HTR-8/SVneo (cell line): ENCODE measurements at regions not wholly inside any gene's neighbourhood (a gene's known extent, or its start where the extent isn't known, plus 50 kb on each side); places are given as distances from the start of the nearest gene placed in this dataset.
"Not testable (repeated sequence)": the region's sequence is repeated elsewhere in the genome, so short reads cannot be mapped to it uniquely, and the experiment has no call there.

Experiments
- DNase-seq: peaks from one replicate; pipeline ENCODE4 v3.0.0; 2011; ENCODE audit warnings: low spot score, mixed read lengths; ENCODE audit not compliant: insufficient read length
- FAIRE-seq: peaks from 2 replicates; lab custom pipeline; 2011; peaks lifted over from hg19 to GRCh38; lab: Jason Lieb, UNC

- no peak for FAIRE-seq
- no peak for DNase-seq
Observed at GRCh38 chr15:63434576-63435186, 53.0 kb upstream of the CA12 start.

DNA sequence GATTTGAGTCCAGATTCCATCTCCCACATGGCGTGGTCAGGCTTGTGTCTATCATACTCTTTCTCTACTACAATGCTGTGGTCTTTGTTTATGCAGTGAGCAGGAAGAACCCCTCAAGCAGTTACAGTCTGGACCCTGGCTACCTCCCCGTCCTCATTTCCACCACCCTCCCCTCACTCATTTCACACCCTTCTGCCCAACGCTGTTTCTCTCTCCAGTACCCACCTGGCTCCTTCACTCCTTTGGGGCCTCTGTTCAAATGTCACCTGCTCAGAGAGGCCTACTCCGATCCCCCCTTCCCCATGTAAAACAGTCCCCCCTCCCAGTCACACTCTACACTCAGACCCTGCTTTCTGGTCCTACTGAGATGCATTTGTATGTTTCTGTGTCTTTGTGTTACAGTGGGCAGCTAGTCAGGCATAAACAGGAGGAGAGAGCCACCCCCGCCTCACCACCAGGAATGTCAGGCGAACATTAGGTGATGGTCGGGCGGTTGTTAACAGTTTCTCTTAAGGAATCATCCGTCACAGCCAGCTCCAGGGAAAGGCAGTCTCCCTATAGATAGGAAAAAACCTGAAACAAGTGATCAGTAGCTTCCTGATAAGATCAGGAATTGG, 53.7 kb upstream of the CA12 start:
- DNase-seq: no peak
- FAIRE-seq: no peak

GRCh38 chr15:63436341-63436740, 54.7 kb upstream of the CA12 start:
- DNase-seq: no peak
- FAIRE-seq: no peak

- FAIRE-seq (no peak), DNase-seq (peak; percentile 53)
Observed at GRCh38 chr15:63436872-63437375, 55.3 kb upstream of the CA12 start.

DNA sequence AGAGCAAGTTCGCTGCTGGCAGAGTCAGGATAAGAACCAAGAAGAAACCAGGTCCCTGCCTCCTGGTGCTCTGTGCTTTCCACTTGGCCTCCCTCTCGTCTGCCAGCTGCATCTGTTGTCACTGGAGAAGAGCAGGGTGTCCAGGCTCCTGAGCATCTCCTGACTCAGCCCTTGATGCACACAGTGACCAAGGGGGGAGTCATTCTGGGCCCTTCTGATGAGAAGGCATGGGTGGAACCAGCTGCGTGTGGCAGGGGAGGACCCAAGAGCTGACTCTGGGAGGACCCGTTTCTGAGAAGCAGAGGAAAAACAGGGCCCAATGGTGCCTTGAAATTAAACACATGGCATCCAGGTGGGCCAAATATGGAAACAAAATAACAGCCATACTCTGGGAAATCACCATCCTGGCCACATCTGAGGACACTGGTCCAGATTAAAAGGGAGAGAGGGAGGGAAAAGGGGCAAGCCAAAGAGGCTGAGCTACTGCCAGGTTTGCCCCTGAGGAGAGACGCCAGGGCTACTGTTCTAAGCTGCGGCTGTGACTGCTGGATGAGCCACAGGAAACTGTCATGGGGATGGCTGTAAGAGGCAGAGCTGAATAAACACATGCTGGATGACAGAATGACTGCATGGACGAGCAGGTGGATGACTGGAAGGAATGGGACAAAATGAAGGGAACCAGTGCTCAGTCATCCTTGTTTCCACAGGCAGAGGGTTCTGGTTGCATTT, 58.1 kb upstream of the CA12 start:
- FAIRE-seq: no peak
- no peak for DNase-seq

DNA sequence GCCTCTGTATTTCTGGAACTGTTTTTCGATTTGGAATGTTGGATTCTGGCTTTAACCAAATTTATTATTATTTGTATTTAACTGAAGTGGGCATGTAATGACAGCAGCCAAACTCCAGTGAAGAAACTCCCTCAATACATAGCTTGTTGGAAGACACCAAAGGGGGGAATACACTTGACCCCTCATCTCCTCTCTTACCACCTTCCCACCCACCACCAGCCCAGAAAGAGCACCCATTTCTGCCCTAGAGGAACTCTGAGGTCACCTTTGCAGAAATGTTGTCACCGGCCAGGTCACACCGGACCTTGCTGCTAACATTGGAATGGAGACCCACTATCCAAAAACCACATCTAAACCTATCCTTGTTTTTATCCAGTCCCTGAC, 58.6 kb upstream of the CA12 start:
- FAIRE-seq: no peak

DNA sequence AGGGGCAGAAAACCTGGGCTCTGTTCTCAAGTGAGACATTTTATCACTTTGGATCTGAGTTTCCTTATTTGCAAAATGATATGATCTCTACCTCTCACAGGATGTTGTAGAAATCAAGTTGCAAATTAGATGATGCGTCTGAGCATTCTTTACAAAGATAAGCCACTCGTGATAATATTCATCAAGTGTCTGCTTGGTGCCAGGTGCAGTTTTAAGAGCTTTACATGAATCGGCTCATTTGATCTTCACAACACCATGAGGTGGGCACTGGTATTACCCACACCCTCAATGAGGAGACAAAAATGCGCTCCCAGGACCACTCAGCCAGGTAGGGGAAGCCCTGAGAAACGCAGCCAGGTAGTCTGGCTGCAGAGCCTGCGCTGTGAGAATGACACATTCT, 59.1 kb upstream of the CA12 start:
- DNase-seq (no peak), FAIRE-seq (no peak)

More for the DNA sequence above, 58.6 kb upstream of the CA12 start:
- no peak for DNase-seq

DNA sequence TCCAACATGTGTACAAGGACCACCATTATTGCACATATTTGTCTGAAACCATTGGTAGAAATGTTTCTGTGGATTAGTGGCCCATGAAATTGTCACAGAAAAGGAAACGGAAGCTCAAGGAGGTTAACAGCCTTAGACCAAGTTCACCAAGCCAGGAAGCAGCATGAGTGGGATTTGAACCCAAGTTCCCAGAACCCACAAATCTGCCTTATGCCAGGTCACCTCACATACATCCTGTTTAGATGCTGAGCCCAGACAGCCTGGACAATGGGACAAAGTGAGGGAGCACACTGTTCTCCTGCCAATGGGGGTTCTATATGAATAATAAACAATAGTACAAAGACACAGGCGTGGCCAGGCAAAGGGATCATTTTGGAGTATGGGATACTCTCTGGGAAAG, 59.6 kb upstream of the CA12 start:
- DNase-seq (no peak), FAIRE-seq (no peak)

DNA sequence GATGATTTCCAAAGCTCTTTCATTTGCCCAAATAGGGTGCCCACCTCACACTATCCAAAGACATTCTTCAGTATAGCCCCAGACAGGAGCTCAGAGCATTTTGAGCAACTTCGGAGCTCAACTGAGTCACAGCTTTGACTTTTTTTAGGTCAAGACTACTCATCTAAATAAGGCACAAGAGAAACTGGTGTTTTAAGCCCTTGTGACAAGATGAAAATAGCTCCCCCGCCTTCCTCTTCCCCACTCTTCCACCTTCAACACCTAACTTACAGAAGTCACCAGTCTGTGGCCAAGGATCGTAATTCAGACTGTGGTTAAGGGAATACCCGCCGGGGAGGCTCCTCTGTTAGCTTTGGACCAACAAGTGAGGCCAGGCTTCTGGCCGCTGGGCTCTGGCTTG, 60.4 kb upstream of the CA12 start:
- FAIRE-seq (no peak), DNase-seq (no peak)

DNA sequence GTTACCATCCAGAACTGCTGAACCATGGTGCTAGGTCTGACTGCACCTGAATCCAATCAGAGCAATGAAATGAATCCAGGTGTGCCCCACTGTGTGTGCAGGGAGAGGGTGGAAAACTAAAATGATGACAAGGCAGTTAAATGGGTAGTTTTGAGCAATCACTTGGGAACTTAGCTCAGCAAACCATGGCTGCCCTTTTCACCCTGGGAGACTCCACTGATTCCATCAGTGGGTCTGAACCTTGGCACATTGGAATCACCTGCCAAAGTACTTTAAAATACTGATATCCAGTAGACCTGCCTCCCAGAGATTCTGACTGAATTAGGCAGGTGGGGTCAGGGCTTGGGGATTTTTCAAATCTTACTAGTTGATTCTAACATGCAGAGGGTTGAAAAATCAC, 59.8 kb upstream of the USP3 start:
- FAIRE-seq: no peak
- DNase-seq: no peak

DNA sequence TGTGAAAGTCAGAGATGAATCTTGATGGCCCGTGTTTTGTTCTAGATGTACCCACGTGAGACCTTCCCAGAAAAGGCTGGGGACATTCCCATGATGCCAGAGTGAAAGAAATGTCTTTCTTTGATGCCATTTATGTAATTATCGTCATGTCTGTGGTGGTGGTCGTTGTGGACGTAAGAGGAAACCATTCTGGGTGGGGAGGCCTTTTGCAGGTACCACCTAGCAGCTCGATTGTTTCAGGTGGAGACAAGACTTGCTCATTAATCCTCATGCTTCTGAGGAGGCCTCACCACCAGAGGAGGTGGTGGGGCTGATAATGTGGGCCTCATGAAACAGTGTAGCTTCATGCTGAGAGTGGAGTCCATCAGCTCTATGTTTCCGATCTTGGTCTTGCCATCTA, 58.1 kb upstream of the USP3 start:
- FAIRE-seq (no peak), DNase-seq (no peak)

DNA sequence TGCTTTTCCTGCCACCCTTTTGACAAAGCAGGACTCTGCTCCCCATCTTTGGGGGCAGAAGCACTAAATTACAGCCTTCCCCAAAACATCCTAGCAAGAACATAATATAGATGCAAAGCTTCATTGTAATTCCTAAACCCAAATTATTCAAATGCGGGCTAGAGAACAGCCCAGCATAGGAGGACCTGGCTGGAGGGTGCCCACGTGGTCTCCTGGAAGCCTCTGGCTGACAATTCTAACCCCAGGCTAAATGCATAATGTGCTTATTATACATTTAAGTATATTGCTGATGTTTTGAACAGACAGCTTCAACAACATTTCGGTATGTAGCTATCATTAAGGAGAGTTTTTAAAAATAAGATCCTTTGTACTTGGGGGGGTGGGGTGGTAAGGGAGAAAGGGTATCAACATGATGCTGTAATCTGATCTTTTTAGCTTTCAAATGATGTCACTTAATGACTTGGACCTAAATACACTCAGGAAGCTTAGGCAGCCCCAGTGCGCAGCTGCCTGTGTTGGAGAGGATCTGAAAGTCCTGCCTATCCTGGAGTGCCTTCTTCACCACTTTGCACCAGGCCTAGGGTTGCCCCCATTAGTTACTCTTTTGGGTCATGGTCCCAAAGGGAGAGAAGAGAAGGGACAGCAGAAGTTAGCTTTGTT, 57.2 kb upstream of the USP3 start:
- FAIRE-seq: no peak
- no peak for DNase-seq

- no peak for DNase-seq
- no peak for FAIRE-seq
Observed at GRCh38 chr15:63448266-63448665, 56.1 kb upstream of the USP3 start.

DNA sequence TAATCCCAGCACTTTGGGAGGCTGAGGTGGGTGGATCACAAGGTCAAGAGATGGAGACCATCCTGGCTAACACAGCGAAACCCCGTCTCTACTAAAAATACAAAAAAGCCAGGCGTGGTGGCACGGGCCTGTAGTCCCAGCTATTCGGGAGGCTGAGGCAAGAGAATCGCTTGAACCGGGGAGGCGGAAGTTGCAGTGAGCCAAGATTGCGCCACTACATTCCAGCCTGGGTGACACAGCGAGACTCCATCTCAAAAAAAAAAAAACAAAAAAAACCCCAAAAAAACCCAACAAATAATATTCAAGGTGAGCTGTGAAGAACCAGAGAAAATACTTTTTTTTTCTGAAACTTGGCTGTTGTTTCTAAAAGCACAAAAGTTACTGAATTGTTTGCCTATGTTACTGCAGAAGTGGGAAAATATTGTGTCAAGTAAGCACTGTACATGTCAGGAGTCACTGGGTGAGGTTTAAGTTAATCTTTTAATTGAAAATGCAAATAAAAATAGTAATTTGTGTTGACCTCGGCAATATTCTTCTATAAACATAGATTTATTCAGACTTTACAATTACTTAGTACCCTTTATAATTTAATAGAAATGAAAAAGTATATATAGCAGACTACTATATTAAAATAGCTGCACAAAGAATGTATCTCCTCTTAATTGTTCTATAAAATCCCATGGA, 55.4 kb upstream of the USP3 start:
- not testable (repeated sequence) for FAIRE-seq, DNase-seq

DNA sequence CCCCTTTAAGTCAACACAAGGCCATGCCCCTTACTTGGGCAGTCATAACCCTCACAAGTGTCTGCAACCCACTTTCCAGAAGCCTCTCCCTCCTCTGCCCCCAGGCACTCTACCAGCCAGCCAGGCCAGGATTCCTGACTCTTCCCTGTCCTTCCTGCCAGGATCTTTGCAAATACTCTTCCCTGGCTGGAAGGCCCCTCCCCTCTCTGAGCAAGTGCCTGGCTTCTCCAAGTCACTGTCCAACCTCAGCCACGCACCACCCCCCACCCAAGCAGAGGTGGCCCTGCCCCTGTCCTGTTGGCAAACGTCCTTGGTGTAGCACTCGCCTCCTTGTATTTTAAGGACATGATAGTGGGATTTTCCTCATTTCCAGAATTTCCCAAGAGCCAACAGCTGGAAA, 54.7 kb upstream of the USP3 start:
- peak; percentile 27 for DNase-seq
- FAIRE-seq: no peak

DNA sequence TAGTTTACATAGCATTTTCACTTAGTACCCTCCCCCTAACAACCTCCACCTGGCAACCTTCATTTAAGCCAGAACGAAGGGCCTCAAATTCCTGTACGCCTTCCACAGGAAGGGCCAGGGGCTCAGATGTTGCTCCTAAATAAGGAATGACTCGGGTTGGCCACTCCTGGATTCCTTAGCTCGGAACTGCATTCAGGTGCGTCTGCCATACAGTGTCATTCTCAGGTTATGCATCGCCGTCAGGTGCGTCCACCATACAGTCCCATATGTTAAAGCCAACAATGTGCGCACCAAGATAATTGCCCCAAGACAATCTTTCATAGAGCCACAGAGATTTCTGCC, 53.5 kb upstream of the USP3 start:
- DNase-seq (no peak), FAIRE-seq (no peak)

- FAIRE-seq (no peak), DNase-seq (no peak)
Observed at GRCh38 chr15:63451671-63452315, 52.6 kb upstream of the USP3 start.

GRCh38 chr15:63452552-63453136, 51.7 kb upstream of the USP3 start:
- no peak for FAIRE-seq

GRCh38 chr15:63453186-63453905, 51.0 kb upstream of the USP3 start:
- FAIRE-seq: no peak
- no peak for DNase-seq

More at GRCh38 chr15:63452552-63453136, 51.7 kb upstream of the USP3 start:
- no peak for DNase-seq
